ENCODE measurements at regions not wholly inside any gene's neighbourhood (a gene's known extent, or its start where the extent isn't known, plus 50 kb on each side); places are given as distances from the start of the nearest gene placed in this dataset.

GRCh38 chr1:30316056-30316455, 407.3 kb downstream of the MATN1 start:
- TF ChIP-seq YY1 (IDR thresholded peaks at IDR 0.05; ENCODE audit: insufficient read depth, insufficient read length) (no peak), ZNF274 (IDR thresholded peaks at IDR 0.05; ENCODE audit: low read depth, low read length) (no peak), SUZ12 (IDR thresholded peaks at IDR 0.05; ENCODE audit: extremely low read depth, insufficient read depth, insufficient read length) (no peak)

Data from NT2/D1 (cell line).